ENCODE measurements at regions not wholly inside any gene's neighbourhood (a gene's known extent, or its start where the extent isn't known, plus 50 kb on each side); places are given as distances from the start of the nearest gene placed in this dataset.

DNA sequence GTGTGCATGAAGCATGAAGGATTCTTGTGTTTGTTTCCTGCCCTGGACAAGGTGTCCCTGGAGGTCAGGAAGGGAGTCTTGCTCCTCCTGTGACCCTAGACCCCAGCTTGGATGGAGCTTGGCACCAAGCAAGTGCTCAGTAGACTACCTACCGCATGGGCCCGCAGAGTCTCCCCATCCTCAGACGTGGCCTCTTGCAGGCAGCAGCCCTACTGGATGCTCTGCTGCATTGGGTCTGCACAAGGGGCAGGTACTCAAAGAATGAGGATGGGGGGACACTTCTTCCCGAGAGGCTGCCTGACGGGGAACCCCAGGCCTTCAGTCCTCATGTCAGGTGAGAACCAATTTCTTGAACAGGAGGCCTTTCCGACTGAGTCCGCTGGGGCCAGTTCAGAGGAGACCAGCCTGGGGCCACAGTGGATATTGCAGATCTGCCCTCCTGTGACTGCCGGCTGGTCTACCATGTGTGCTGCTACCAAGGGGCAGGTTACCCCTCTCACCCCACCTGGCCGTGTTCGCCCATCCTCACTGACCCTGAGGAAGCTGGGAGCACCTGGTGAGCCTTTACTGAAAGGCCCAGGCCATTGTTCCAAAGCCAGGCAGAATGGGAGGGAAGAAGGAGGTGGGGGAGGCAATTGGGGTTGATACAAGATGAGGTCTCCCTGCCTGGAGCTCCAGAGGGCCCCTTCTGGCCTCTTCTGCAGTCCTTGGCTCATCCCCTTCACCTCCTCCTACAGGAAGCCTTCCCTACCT, 206.3 kb downstream of the RAB11FIP4 start:
- Mint-ChIP-seq H3K27ac (no peak overlapping the region), H3K9me3 (no peaks in the 10 kb centered on the region), H3K4me1 (peaks cover 20% of the 10 kb centered on the region), H3K27me3 (ENCODE audit: low read depth) (no peaks in the 10 kb centered on the region), H3K4me3 (no peak overlapping the region), H3K36me3 (no peaks in the 10 kb centered on the region)
- ATAC-seq, result no peak
- POLR2A ChIA-PET, result no interaction called here
- TF ChIP-seq ATF6 (CRISPR knock-in tag; IDR thresholded peaks at IDR 0.05) (no peak), ZNF423 (CRISPR knock-in tag; IDR thresholded peaks at IDR 0.05) (no peak), FOXJ3 (CRISPR knock-in tag; IDR thresholded peaks at IDR 0.05; ENCODE audit: borderline replicate concordance) (no peak), GRHL2 (CRISPR knock-in tag; IDR thresholded peaks at IDR 0.05; ENCODE audit: insufficient replicate concordance, severe bottlenecking) (no peak), PRRX2 (CRISPR knock-in tag; IDR thresholded peaks at IDR 0.05) (no peak), EMX1 (CRISPR knock-in tag; IDR thresholded peaks at IDR 0.05) (no peak)
- TF ChIP-seq, protein P1, sequence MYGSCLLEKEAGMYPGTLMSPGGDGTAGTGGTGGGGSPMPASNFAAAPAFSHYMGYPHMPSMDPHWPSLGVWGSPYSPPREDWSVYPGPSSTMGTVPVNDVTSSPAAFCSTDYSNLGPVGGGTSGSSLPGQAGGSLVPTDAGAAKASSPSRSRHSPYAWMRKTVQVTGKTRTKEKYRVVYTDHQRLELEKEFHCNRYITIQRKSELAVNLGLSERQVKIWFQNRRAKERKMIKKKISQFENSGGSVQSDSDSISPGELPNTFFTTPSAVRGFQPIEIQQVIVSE (CRISPR knock-in tag; IDR thresholded peaks at IDR 0.05; ENCODE audit: borderline replicate concordance), result no peak
- TF ChIP-seq, protein P2, sequence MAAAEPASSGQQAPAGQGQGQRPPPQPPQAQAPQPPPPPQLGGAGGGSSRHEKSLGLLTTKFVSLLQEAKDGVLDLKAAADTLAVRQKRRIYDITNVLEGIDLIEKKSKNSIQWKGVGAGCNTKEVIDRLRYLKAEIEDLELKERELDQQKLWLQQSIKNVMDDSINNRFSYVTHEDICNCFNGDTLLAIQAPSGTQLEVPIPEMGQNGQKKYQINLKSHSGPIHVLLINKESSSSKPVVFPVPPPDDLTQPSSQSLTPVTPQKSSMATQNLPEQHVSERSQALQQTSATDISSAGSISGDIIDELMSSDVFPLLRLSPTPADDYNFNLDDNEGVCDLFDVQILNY (CRISPR knock-in tag; IDR thresholded peaks at IDR 0.05), result no peak
- CTCF ChIA-PET, result interaction anchor here (0.5 kb wide), 1 partner anchor 501 kb away, joined by 3 read pairs; no protein-coding TSS in a partner anchor
- DNase-seq (ENCODE audit: low spot score), result no peak

DNA sequence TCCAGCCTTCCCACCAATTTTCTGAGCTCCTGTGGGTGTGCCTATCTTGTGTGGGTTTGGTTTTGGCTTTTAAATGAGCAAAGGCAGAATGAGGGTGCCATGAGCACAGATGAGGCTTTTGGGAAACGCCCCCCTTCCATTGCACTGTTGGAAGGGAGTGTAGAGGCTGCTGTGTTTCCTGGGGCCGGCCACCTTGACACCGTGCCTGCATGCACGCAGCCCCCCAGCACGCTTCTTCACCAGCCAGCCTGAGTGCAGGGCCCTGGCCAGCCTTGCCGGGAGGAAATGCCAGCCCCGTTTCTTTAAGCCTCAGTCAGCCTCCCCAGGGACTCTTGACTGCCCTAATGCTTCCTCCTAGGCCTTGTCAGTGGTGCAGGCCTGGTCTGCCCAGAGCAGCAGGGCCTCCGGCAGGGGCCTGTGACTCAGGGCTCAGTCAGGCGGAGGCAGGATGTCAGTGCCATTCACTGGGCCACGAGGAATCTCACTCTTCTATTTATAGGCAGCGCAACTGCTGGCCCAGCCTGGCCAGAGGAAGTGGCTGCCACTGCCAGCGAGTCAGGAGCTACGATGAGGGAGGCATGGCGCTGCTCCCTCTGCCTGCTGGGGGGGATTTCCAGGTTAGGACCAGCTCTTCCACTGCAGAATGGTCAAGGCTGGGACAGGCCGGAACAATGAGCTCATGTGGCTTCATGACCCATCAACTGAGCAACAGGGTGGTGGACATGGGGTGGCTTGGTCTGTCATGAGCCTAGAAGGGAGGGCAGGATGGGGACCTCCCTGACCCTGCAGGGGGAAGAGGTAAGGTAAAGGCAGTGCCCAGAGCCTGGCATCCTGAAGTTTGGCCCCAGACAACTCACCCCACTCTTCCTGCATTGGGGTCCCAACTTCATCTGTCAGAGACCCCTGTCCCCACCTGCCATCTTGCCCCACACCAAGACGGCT, 205.2 kb downstream of the RAB11FIP4 start:
- Mint-ChIP-seq H3K4me1 (peaks cover 20% of the 10 kb centered on the region), H3K9me3 (no peaks in the 10 kb centered on the region), H3K27ac (no peak overlapping the region), H3K4me3 (no peak overlapping the region), H3K27me3 (ENCODE audit: low read depth) (no peaks in the 10 kb centered on the region), H3K36me3 (no peaks in the 10 kb centered on the region)
- ChIA-PET CTCF (interaction anchor here (1.2 to 1.6 kb wide), 2 partner anchors 38 to 246 kb away, joined by 3 to 5 read pairs; no protein-coding TSS in a partner anchor), POLR2A (no interaction called here)
- TF ChIP-seq USF1 (CRISPR knock-in tag; IDR thresholded peaks at IDR 0.05), result 0 out of 2 replicates have a peak, but pooled peaks have one; percentile 4
- TF ChIP-seq, protein P3, sequence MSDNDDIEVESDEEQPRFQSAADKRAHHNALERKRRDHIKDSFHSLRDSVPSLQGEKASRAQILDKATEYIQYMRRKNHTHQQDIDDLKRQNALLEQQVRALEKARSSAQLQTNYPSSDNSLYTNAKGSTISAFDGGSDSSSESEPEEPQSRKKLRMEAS (CRISPR knock-in tag; IDR thresholded peaks at IDR 0.05), result peak; percentile 23; the same call in 1 of the 2 replicates
- TF ChIP-seq SMAD4 (CRISPR knock-in tag; IDR thresholded peaks at IDR 0.05), result no peak
- ATAC-seq (peak; percentile 81), DNase-seq (ENCODE audit: low spot score) (no peak)

- no peaks in the 10 kb centered on the region for H3K36me3 Mint-ChIP-seq
- peak overlapping the region; percentile 77; the same call in 1 of the 2 replicates for H3K27ac Mint-ChIP-seq
- ATAC-seq (peak; percentile 15; the same call in 1 of the 2 replicates), DNase-seq (ENCODE audit: low spot score) (no peak)
- POLR2A ChIA-PET, result no interaction called here
- TF ChIP-seq ZNF121 (CRISPR knock-in tag; IDR thresholded peaks at IDR 0.05) (no peak), USF1 (CRISPR knock-in tag; IDR thresholded peaks at IDR 0.05) (0 out of 2 replicates have a peak, but pooled peaks have one; percentile 21)
- peaks cover 20% of the 10 kb centered on the region for H3K4me1 Mint-ChIP-seq
- H3K27me3 Mint-ChIP-seq (ENCODE audit: low read depth), result no peaks in the 10 kb centered on the region
- no peak overlapping the region for H3K4me3 Mint-ChIP-seq
- CTCF ChIA-PET, result interaction anchor here (1.2 to 1.6 kb wide), 2 partner anchors 37 to 247 kb away, joined by 3 to 5 read pairs; no protein-coding TSS in a partner anchor
- no peaks in the 10 kb centered on the region for H3K9me3 Mint-ChIP-seq
These were observed 204.3 kb downstream of the RAB11FIP4 start for GRCh38 chr17:31595666-31596381.

All from WTC11 (cell line).